Suprapubic skin (tissue), 3 donors: ENCODE measurements at regions not wholly inside any gene's neighbourhood (a gene's known extent, or its start where the extent isn't known, plus 50 kb on each side); places are given as distances from the start of the nearest gene placed in this dataset.
"Not testable (repeated sequence)": the region's sequence is repeated elsewhere in the genome, so short reads cannot be mapped to it uniquely, and the experiment has no call there.

Experiments
- CTCF ChIP-seq, 2 donors: fragments of 200-600 bp in 1 of 2; fragments of 450-650 bp in 1 of 2; sonication (generic) in 1 of 2; IDR thresholded peaks; one replicate each; pipeline ENCODE4 v1.5.1; 2016 to 2019; ENCODE audit warnings: antibody characterized with exemption in 2 of 2, mild to moderate bottlenecking in 1 of 2, moderate library complexity in 1 of 2
- POLR2AphosphoS5 ChIP-seq, 3 donors: sonication (generic); formaldehyde crosslinking; IDR thresholded peaks; one replicate each; pipeline ENCODE4 v1.6.1; 2017; ENCODE audit warnings: antibody characterized with exemption in 3 of 3

GRCh38 chr9:42550789-42551357 is 367.4 kb downstream of the SPATA31A6 start:
- peak in 1 of 2 donors; percentile 43 for TF ChIP-seq CTCF (IDR thresholded peaks at IDR 0.05)
- TF ChIP-seq POLR2AphosphoS5 (IDR thresholded peaks at IDR 0.05), result not testable (repeated sequence)
